ENCODE measurements at regions not wholly inside any gene's neighbourhood (a gene's known extent, or its start where the extent isn't known, plus 50 kb on each side); places are given as distances from the start of the nearest gene placed in this dataset.

- Mint-ChIP-seq H3K27ac (no peak overlapping the region), H3K27me3 (peaks cover 7% of the 10 kb centered on the region), H3K36me3 (no peaks in the 10 kb centered on the region), H3K4me3 (no peak overlapping the region), H3K9me3 (no peaks in the 10 kb centered on the region), H3K4me1 (no peaks in the 10 kb centered on the region)
- ATAC-seq (ENCODE audit: low read depth) (no peak), DNase-seq (ENCODE audit: low spot score in 2 of 2) (no peak)
Measured at GRCh38 chr21:38670861-38671260, 134.9 kb upstream of the ETS2 start.

- no peaks in the 10 kb centered on the region for H3K36me3 Mint-ChIP-seq
- no peak for DNase-seq (ENCODE audit: low spot score in 2 of 2)
- no peak overlapping the region for H3K4me3 Mint-ChIP-seq
- H3K27ac Mint-ChIP-seq, result no peak overlapping the region
- H3K9me3 Mint-ChIP-seq, result no peaks in the 10 kb centered on the region
- peaks cover 7% of the 10 kb centered on the region for H3K27me3 Mint-ChIP-seq
- H3K4me1 Mint-ChIP-seq, result no peaks in the 10 kb centered on the region
- ATAC-seq (ENCODE audit: low read depth), result no peak
Measured at GRCh38 chr21:38671773-38672172, 134.0 kb upstream of the ETS2 start.

GRCh38 chr21:38675182-38675824, 130.4 kb upstream of the ETS2 start:
- no peaks in the 10 kb centered on the region for H3K36me3 Mint-ChIP-seq
- peaks cover 5% of the 10 kb centered on the region for H3K27me3 Mint-ChIP-seq
- H3K9me3 Mint-ChIP-seq, result no peaks in the 10 kb centered on the region
- H3K4me1 Mint-ChIP-seq, result no peaks in the 10 kb centered on the region
- no peak overlapping the region for H3K27ac Mint-ChIP-seq
- no peak overlapping the region for H3K4me3 Mint-ChIP-seq
- no peak for ATAC-seq (ENCODE audit: low read depth)
- DNase-seq (ENCODE audit: low spot score in 2 of 2), result no peak

- ATAC-seq (ENCODE audit: low read depth) (no peak), DNase-seq (ENCODE audit: low spot score in 2 of 2) (no peak)
- no peaks in the 10 kb centered on the region for H3K9me3 Mint-ChIP-seq
- no peaks in the 10 kb centered on the region for H3K4me1 Mint-ChIP-seq
- H3K27ac Mint-ChIP-seq, result no peak overlapping the region
- no peak overlapping the region for H3K4me3 Mint-ChIP-seq
- H3K36me3 Mint-ChIP-seq, result no peaks in the 10 kb centered on the region
- H3K27me3 Mint-ChIP-seq, result peaks cover 8% of the 10 kb centered on the region
Measured at GRCh38 chr21:38678827-38679226, 126.9 kb upstream of the ETS2 start.

GRCh38 chr21:38679534-38679933, 126.2 kb upstream of the ETS2 start:
- no peaks in the 10 kb centered on the region for H3K36me3 Mint-ChIP-seq
- peaks cover 8% of the 10 kb centered on the region for H3K27me3 Mint-ChIP-seq
- H3K27ac Mint-ChIP-seq, result no peak overlapping the region
- ATAC-seq (ENCODE audit: low read depth), result no peak
- H3K9me3 Mint-ChIP-seq, result no peaks in the 10 kb centered on the region
- no peaks in the 10 kb centered on the region for H3K4me1 Mint-ChIP-seq
- no peak overlapping the region for H3K4me3 Mint-ChIP-seq
- DNase-seq (ENCODE audit: low spot score in 2 of 2), result no peak

GRCh38 chr21:38680401-38680800, 125.3 kb upstream of the ETS2 start:
- H3K9me3 Mint-ChIP-seq, result no peaks in the 10 kb centered on the region
- H3K4me1 Mint-ChIP-seq, result no peaks in the 10 kb centered on the region
- DNase-seq (ENCODE audit: low spot score in 2 of 2) (no peak), ATAC-seq (ENCODE audit: low read depth) (no peak)
- H3K36me3 Mint-ChIP-seq, result no peaks in the 10 kb centered on the region
- peaks cover 6% of the 10 kb centered on the region for H3K27me3 Mint-ChIP-seq
- H3K4me3 Mint-ChIP-seq, result no peak overlapping the region
- no peak overlapping the region for H3K27ac Mint-ChIP-seq

GRCh38 chr21:38683222-38683621, 122.5 kb upstream of the ETS2 start:
- no peak for ATAC-seq (ENCODE audit: low read depth)
- peaks cover 4% of the 10 kb centered on the region for H3K9me3 Mint-ChIP-seq
- no peaks in the 10 kb centered on the region for H3K4me1 Mint-ChIP-seq
- peaks cover 3% of the 10 kb centered on the region for H3K27me3 Mint-ChIP-seq
- no peaks in the 10 kb centered on the region for H3K36me3 Mint-ChIP-seq
- no peak overlapping the region for H3K27ac Mint-ChIP-seq
- no peak for DNase-seq (ENCODE audit: low spot score in 2 of 2)
- no peak overlapping the region for H3K4me3 Mint-ChIP-seq

- Mint-ChIP-seq H3K4me1 (no peaks in the 10 kb centered on the region), H3K27me3 (peaks cover 2% of the 10 kb centered on the region), H3K36me3 (no peaks in the 10 kb centered on the region), H3K27ac (no peak overlapping the region), H3K4me3 (no peak overlapping the region), H3K9me3 (peaks cover 7% of the 10 kb centered on the region)
- ATAC-seq (ENCODE audit: low read depth), result no peak
- no peak for DNase-seq (ENCODE audit: low spot score in 2 of 2)
Measured at GRCh38 chr21:38688068-38688467, 117.7 kb upstream of the ETS2 start.

- Mint-ChIP-seq H3K9me3 (peaks cover 10% of the 10 kb centered on the region), H3K36me3 (no peaks in the 10 kb centered on the region), H3K27me3 (peaks cover 6% of the 10 kb centered on the region), H3K4me3 (no peak overlapping the region), H3K27ac (no peak overlapping the region), H3K4me1 (no peaks in the 10 kb centered on the region)
- DNase-seq (ENCODE audit: low spot score in 2 of 2) (no peak), ATAC-seq (ENCODE audit: low read depth) (no peak)
Measured at GRCh38 chr21:38691631-38692030, 114.1 kb upstream of the ETS2 start.

- Mint-ChIP-seq H3K27ac (no peak overlapping the region), H3K27me3 (peaks cover 8% of the 10 kb centered on the region), H3K36me3 (no peaks in the 10 kb centered on the region), H3K4me1 (no peaks in the 10 kb centered on the region), H3K4me3 (no peak overlapping the region), H3K9me3 (peaks cover 5% of the 10 kb centered on the region)
- ATAC-seq (ENCODE audit: low read depth) (no peak), DNase-seq (ENCODE audit: low spot score in 2 of 2) (no peak)
Measured at GRCh38 chr21:38696579-38696978, 109.2 kb upstream of the ETS2 start.

- Mint-ChIP-seq H3K4me3 (no peak overlapping the region), H3K4me1 (no peaks in the 10 kb centered on the region), H3K36me3 (no peaks in the 10 kb centered on the region), H3K27me3 (peaks cover 8% of the 10 kb centered on the region), H3K27ac (no peak overlapping the region), H3K9me3 (peaks cover 5% of the 10 kb centered on the region)
- DNase-seq (ENCODE audit: low spot score in 2 of 2) (no peak), ATAC-seq (ENCODE audit: low read depth) (no peak)
Measured at GRCh38 chr21:38699048-38699447, 106.7 kb upstream of the ETS2 start.

GRCh38 chr21:38702196-38702595, 103.5 kb upstream of the ETS2 start:
- Mint-ChIP-seq H3K4me1 (no peaks in the 10 kb centered on the region), H3K4me3 (no peak overlapping the region), H3K36me3 (no peaks in the 10 kb centered on the region), H3K9me3 (peaks cover 1% of the 10 kb centered on the region), H3K27ac (no peak overlapping the region), H3K27me3 (peaks cover 7% of the 10 kb centered on the region)
- ATAC-seq (ENCODE audit: low read depth) (no peak), DNase-seq (ENCODE audit: low spot score in 2 of 2) (no peak)

GRCh38 chr21:38709876-38710275, 95.9 kb upstream of the ETS2 start:
- no peak for DNase-seq (ENCODE audit: low spot score in 2 of 2)
- no peaks in the 10 kb centered on the region for H3K36me3 Mint-ChIP-seq
- H3K9me3 Mint-ChIP-seq, result peaks cover 2% of the 10 kb centered on the region
- H3K27ac Mint-ChIP-seq, result no peak overlapping the region
- no peaks in the 10 kb centered on the region for H3K4me1 Mint-ChIP-seq
- peaks cover 4% of the 10 kb centered on the region for H3K27me3 Mint-ChIP-seq
- no peak for ATAC-seq (ENCODE audit: low read depth)
- no peak overlapping the region for H3K4me3 Mint-ChIP-seq

- no peak overlapping the region for H3K27ac Mint-ChIP-seq
- DNase-seq (ENCODE audit: low spot score in 2 of 2) (no peak), ATAC-seq (ENCODE audit: low read depth) (no peak)
- H3K27me3 Mint-ChIP-seq, result peaks cover 6% of the 10 kb centered on the region
- H3K4me1 Mint-ChIP-seq, result no peaks in the 10 kb centered on the region
- peaks cover 2% of the 10 kb centered on the region for H3K9me3 Mint-ChIP-seq
- H3K4me3 Mint-ChIP-seq, result no peak overlapping the region
- H3K36me3 Mint-ChIP-seq, result no peaks in the 10 kb centered on the region
Measured at GRCh38 chr21:38712071-38712470, 93.7 kb upstream of the ETS2 start.

GRCh38 chr21:38712664-38713063, 93.1 kb upstream of the ETS2 start:
- Mint-ChIP-seq H3K4me3 (no peak overlapping the region), H3K36me3 (no peaks in the 10 kb centered on the region), H3K27ac (no peak overlapping the region), H3K27me3 (peaks cover 6% of the 10 kb centered on the region), H3K4me1 (no peaks in the 10 kb centered on the region), H3K9me3 (peaks cover 2% of the 10 kb centered on the region)
- ATAC-seq (ENCODE audit: low read depth) (no peak), DNase-seq (ENCODE audit: low spot score in 2 of 2) (no peak)
